IgD-negative memory B cell (primary cell): ENCODE measurements at regions not wholly inside any gene's neighbourhood (a gene's known extent, or its start where the extent isn't known, plus 50 kb on each side); places are given as distances from the start of the nearest gene placed in this dataset.

Source experiments
- H3K27ac Mint-ChIP-seq, 3 donors: one replicate each; pipeline ENCODE4 v1.8.0; 2020 to 2022; ENCODE audit warnings: mild to moderate bottlenecking in 3 of 3, mixed read lengths in 3 of 3, moderate library complexity in 1 of 3
- H3K27me3 Mint-ChIP-seq: one replicate; pipeline ENCODE4 v1.8.0; 2021; ENCODE audit warnings: mixed read lengths
- H3K36me3 Mint-ChIP-seq: one replicate; pipeline ENCODE4 v1.8.0; 2020; ENCODE audit warnings: mild to moderate bottlenecking, mixed read lengths
- H3K4me1 Mint-ChIP-seq, 3 donors: one replicate each; pipeline ENCODE4 v1.8.0; 2020 to 2022; ENCODE audit warnings: mixed read lengths in 3 of 3, mild to moderate bottlenecking in 1 of 3
- H3K4me3 Mint-ChIP-seq, 4 donors: one replicate each; pipeline ENCODE4 v1.8.0; 2020 to 2022; ENCODE audit warnings: mild to moderate bottlenecking in 4 of 4, mixed read lengths in 4 of 4, moderate library complexity in 3 of 4
- H3K9me3 Mint-ChIP-seq, 3 donors: one replicate each; pipeline ENCODE4 v1.8.0; 2020 to 2021; ENCODE audit warnings: mixed read lengths in 3 of 3, mild to moderate bottlenecking in 1 of 3

- H3K36me3 Mint-ChIP-seq, result peaks cover 2% of the 10 kb centered on the region
- H3K4me3 Mint-ChIP-seq, result no peak overlapping the region
- peaks cover 0 to 6% (median 2%) of the 10 kb centered on the region in 3 donors for H3K9me3 Mint-ChIP-seq
- no peaks in the 10 kb centered on the region for H3K4me1 Mint-ChIP-seq
- no peak overlapping the region for H3K27ac Mint-ChIP-seq
- peaks cover 1% of the 10 kb centered on the region for H3K27me3 Mint-ChIP-seq
Observed at GRCh38 chr2:163828771-163829170, 93.0 kb upstream of the FIGN start.

GRCh38 chr2:163822033-163822432, 86.2 kb upstream of the FIGN start:
- Mint-ChIP-seq H3K36me3 (peaks cover 2% of the 10 kb centered on the region), H3K4me1 (no peaks in the 10 kb centered on the region), H3K27ac (no peak overlapping the region), H3K27me3 (peaks cover 1% of the 10 kb centered on the region), H3K9me3 (peaks cover 0 to 8% (median 4%) of the 10 kb centered on the region in 3 donors), H3K4me3 (no peak overlapping the region)

GRCh38 chr2:163812926-163813520, 77.2 kb upstream of the FIGN start:
- H3K4me1 Mint-ChIP-seq, result no peaks in the 10 kb centered on the region
- H3K36me3 Mint-ChIP-seq, result no peaks in the 10 kb centered on the region
- H3K4me3 Mint-ChIP-seq, result no peak overlapping the region
- peaks cover 1 to 11% (median 4%) of the 10 kb centered on the region in 3 donors for H3K9me3 Mint-ChIP-seq
- H3K27me3 Mint-ChIP-seq, result no peaks in the 10 kb centered on the region
- H3K27ac Mint-ChIP-seq, result no peak overlapping the region

GRCh38 chr2:163808406-163808805, 72.6 kb upstream of the FIGN start:
- Mint-ChIP-seq H3K36me3 (no peaks in the 10 kb centered on the region), H3K9me3 (peaks cover 0 to 8% (median 2%) of the 10 kb centered on the region in 3 donors), H3K27ac (no peak overlapping the region), H3K27me3 (no peaks in the 10 kb centered on the region), H3K4me1 (no peaks in the 10 kb centered on the region), H3K4me3 (no peak overlapping the region)

- Mint-ChIP-seq H3K27ac (no peak overlapping the region), H3K9me3 (peaks cover 0 to 5% (median 0%) of the 10 kb centered on the region in 3 donors), H3K27me3 (no peaks in the 10 kb centered on the region), H3K36me3 (peaks cover 1% of the 10 kb centered on the region), H3K4me3 (no peak overlapping the region), H3K4me1 (peaks cover 0 to 1% (median 0%) of the 10 kb centered on the region in 3 donors)
Observed at GRCh38 chr2:163802284-163802683, 66.5 kb upstream of the FIGN start.

GRCh38 chr2:163801486-163801885, 65.7 kb upstream of the FIGN start:
- Mint-ChIP-seq H3K36me3 (peaks cover 1% of the 10 kb centered on the region), H3K27ac (no peak overlapping the region), H3K27me3 (no peaks in the 10 kb centered on the region), H3K4me3 (no peak overlapping the region), H3K9me3 (no peaks in the 10 kb centered on the region), H3K4me1 (peaks cover 0 to 1% (median 0%) of the 10 kb centered on the region in 3 donors)

- Mint-ChIP-seq H3K36me3 (peaks cover 1% of the 10 kb centered on the region), H3K27ac (no peak overlapping the region), H3K4me3 (no peak overlapping the region), H3K9me3 (no peaks in the 10 kb centered on the region), H3K27me3 (no peaks in the 10 kb centered on the region), H3K4me1 (peaks cover 0 to 1% (median 0%) of the 10 kb centered on the region in 3 donors)
Observed at GRCh38 chr2:163800951-163801381, 65.2 kb upstream of the FIGN start.

GRCh38 chr2:163799807-163800206, 64.0 kb upstream of the FIGN start:
- Mint-ChIP-seq H3K9me3 (no peaks in the 10 kb centered on the region), H3K4me3 (no peak overlapping the region), H3K4me1 (peaks cover 0 to 1% (median 0%) of the 10 kb centered on the region in 3 donors), H3K27ac (no peak overlapping the region), H3K36me3 (peaks cover 1% of the 10 kb centered on the region), H3K27me3 (no peaks in the 10 kb centered on the region)

GRCh38 chr2:163794635-163795034, 58.8 kb upstream of the FIGN start:
- peaks cover 3% of the 10 kb centered on the region for H3K36me3 Mint-ChIP-seq
- no peaks in the 10 kb centered on the region for H3K27me3 Mint-ChIP-seq
- peaks cover 0 to 1% (median 0%) of the 10 kb centered on the region in 3 donors for H3K4me1 Mint-ChIP-seq
- H3K27ac Mint-ChIP-seq, result no peak overlapping the region
- H3K9me3 Mint-ChIP-seq, result peaks cover 0 to 4% (median 3%) of the 10 kb centered on the region in 3 donors
- H3K4me3 Mint-ChIP-seq, result no peak overlapping the region
